ENCODE measurements at regions not wholly inside any gene's neighbourhood (a gene's known extent, or its start where the extent isn't known, plus 50 kb on each side); places are given as distances from the start of the nearest gene placed in this dataset.

DNA sequence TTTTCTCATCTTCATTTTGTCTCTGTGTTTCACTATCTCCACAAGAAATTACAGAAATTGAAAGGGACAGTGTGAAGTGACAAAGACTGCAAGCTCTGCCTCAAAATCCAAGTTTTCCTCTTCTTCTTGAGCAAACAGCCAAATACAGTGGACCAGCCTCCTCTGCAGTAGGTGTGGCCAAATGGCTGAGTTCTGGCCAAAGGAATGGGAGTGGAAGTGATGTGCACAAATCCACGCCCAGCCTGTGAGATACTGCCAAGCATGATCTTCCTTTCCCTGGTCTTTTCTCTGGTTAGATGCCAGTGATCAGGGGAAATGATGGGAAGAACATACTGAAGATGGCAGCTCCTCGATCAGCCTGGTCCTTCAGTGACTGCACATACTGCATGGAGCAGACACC, 111.0 kb upstream of the CPNE4 start:
- H3K36me3 ChIP-seq (ENCODE audit: control insufficient read depth in 2 of 2, extremely low read depth in 1 of 2, insufficient read depth in 2 of 2, low read length in 2 of 2) = no peaks in the 10 kb centered on the region
- H3K4me3 ChIP-seq (ENCODE audit: control insufficient read depth in 2 of 3, extremely low read depth in 1 of 3, insufficient read depth in 2 of 3, low read depth in 1 of 3, low read length in 3 of 3) = no peak overlapping the region
- no peaks in the 10 kb centered on the region for H3K27me3 ChIP-seq (ENCODE audit: control insufficient read depth, extremely low read depth, insufficient read depth, low read length)
- dilution Hi-C loops (cut with MboI; ENCODE audit: extremely low pct_ligation_motif_present, low sequenced_read_pairs) = no loop called here
- H4K20me1 ChIP-seq (ENCODE audit: control insufficient read depth, extremely low read depth, insufficient read depth, low read length) = no peaks in the 10 kb centered on the region
- H3K27ac ChIP-seq (ENCODE audit: control insufficient read depth, insufficient read depth, low read length) = no peak overlapping the region
- FAIRE-seq (no peak), DNase-seq (ENCODE audit: low read depth, low spot score) (no peak)
- no peak for TF ChIP-seq EZH2 (IDR thresholded peaks at IDR 0.05; ENCODE audit: low read length)
- TF ChIP-seq, protein P1, sequence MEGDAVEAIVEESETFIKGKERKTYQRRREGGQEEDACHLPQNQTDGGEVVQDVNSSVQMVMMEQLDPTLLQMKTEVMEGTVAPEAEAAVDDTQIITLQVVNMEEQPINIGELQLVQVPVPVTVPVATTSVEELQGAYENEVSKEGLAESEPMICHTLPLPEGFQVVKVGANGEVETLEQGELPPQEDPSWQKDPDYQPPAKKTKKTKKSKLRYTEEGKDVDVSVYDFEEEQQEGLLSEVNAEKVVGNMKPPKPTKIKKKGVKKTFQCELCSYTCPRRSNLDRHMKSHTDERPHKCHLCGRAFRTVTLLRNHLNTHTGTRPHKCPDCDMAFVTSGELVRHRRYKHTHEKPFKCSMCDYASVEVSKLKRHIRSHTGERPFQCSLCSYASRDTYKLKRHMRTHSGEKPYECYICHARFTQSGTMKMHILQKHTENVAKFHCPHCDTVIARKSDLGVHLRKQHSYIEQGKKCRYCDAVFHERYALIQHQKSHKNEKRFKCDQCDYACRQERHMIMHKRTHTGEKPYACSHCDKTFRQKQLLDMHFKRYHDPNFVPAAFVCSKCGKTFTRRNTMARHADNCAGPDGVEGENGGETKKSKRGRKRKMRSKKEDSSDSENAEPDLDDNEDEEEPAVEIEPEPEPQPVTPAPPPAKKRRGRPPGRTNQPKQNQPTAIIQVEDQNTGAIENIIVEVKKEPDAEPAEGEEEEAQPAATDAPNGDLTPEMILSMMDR (optimal IDR thresholded peaks at IDR 0.05 in 1 of 3, IDR thresholded peaks at IDR 0.05 in 1 of 3, conservative IDR thresholded peaks at IDR 0.05 in 1 of 3; ENCODE audit: extremely low read depth in 1 of 3, insufficient read depth in 2 of 3, low read length in 3 of 3) = no peak
- H3K4me1 ChIP-seq (ENCODE audit: control insufficient read depth, extremely low read depth, insufficient read depth, low read length) = no peaks in the 10 kb centered on the region
- no peaks in the 10 kb centered on the region for H3K9me3 ChIP-seq (ENCODE audit: control insufficient read depth, low read depth, low read length)
- H2AFZ ChIP-seq (ENCODE audit: control insufficient read depth, low read length) = peak overlapping the region; percentile 26
- H3K9me1 ChIP-seq (ENCODE audit: control insufficient read depth, extremely low read depth, insufficient read depth, low read length) = no peaks in the 10 kb centered on the region
- no peak overlapping the region for H3K4me2 ChIP-seq (ENCODE audit: control insufficient read depth, extremely low read depth, insufficient read depth, low read depth, low read length)
- no peak overlapping the region for H3K9ac ChIP-seq (ENCODE audit: control insufficient read depth, extremely low read depth, insufficient read depth, low read length)
- no peaks in the 10 kb centered on the region for H3K79me2 ChIP-seq (ENCODE audit: control insufficient read depth, insufficient read depth, low read length)

DNA sequence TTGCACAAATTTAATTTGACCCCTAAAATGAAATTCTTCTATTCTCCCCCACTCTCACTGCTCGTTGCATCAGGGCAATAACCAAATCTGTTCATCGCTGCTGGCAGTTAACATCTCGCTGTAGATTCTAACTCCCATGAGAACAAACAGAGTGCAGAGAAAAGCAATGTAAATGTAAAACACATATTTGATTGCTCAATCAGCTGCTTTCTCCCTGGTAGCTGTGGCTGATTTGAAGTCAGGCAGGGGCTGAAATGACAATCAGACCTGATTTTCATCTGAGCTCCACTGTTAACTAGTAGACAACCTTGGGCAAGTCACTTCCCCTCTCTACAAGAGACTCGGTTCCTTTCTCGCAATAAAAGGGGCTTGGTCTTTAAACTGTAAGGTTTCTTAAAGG, 119.8 kb upstream of the CPNE4 start:
- dilution Hi-C loops (cut with MboI; ENCODE audit: extremely low pct_ligation_motif_present, low sequenced_read_pairs) = no loop called here
- H3K79me2 ChIP-seq (ENCODE audit: control insufficient read depth, insufficient read depth, low read length) = no peaks in the 10 kb centered on the region
- no peak overlapping the region for H3K4me3 ChIP-seq (ENCODE audit: control insufficient read depth in 2 of 3, extremely low read depth in 1 of 3, insufficient read depth in 2 of 3, low read depth in 1 of 3, low read length in 3 of 3)
- DNase-seq (ENCODE audit: low read depth, low spot score) (no peak), FAIRE-seq (no peak)
- no peak overlapping the region for H3K9ac ChIP-seq (ENCODE audit: control insufficient read depth, extremely low read depth, insufficient read depth, low read length)
- H3K4me2 ChIP-seq (ENCODE audit: control insufficient read depth, extremely low read depth, insufficient read depth, low read depth, low read length) = no peak overlapping the region
- no peak overlapping the region for H3K27ac ChIP-seq (ENCODE audit: control insufficient read depth, insufficient read depth, low read length)
- no peaks in the 10 kb centered on the region for H3K27me3 ChIP-seq (ENCODE audit: control insufficient read depth, extremely low read depth, insufficient read depth, low read length)
- no peaks in the 10 kb centered on the region for H3K9me1 ChIP-seq (ENCODE audit: control insufficient read depth, extremely low read depth, insufficient read depth, low read length)
- H2AFZ ChIP-seq (ENCODE audit: control insufficient read depth, low read length) = no peak overlapping the region
- H3K36me3 ChIP-seq (ENCODE audit: control insufficient read depth in 2 of 2, extremely low read depth in 1 of 2, insufficient read depth in 2 of 2, low read length in 2 of 2) = no peaks in the 10 kb centered on the region
- H4K20me1 ChIP-seq (ENCODE audit: control insufficient read depth, extremely low read depth, insufficient read depth, low read length) = no peaks in the 10 kb centered on the region
- no peak for TF ChIP-seq EZH2 (IDR thresholded peaks at IDR 0.05; ENCODE audit: low read length)
- TF ChIP-seq, protein P1 (optimal IDR thresholded peaks at IDR 0.05 in 1 of 3, IDR thresholded peaks at IDR 0.05 in 1 of 3, conservative IDR thresholded peaks at IDR 0.05 in 1 of 3; ENCODE audit: extremely low read depth in 1 of 3, insufficient read depth in 2 of 3, low read length in 3 of 3) = no peak
- no peaks in the 10 kb centered on the region for H3K4me1 ChIP-seq (ENCODE audit: control insufficient read depth, extremely low read depth, insufficient read depth, low read length)
- H3K9me3 ChIP-seq (ENCODE audit: control insufficient read depth, low read depth, low read length) = no peaks in the 10 kb centered on the region

Measured in keratinocyte (primary cell).